ENCODE measurements at regions not wholly inside any gene's neighbourhood (a gene's known extent, or its start where the extent isn't known, plus 50 kb on each side); places are given as distances from the start of the nearest gene placed in this dataset.
"Not testable (repeated sequence)": the region's sequence is repeated elsewhere in the genome, so short reads cannot be mapped to it uniquely, and the experiment has no call there.

- no peak for DNase-seq (ENCODE audit: low read depth)
- H3K4me3 ChIP-seq (ENCODE audit: low read length), result no peak overlapping the region
- TF ChIP-seq CTCF (conservative IDR thresholded peaks at IDR 0.05; ENCODE audit: low read depth, low read length), result no peak
Observed at GRCh38 chr6:71672876-71673275, 213.5 kb upstream of the RIMS1 start.

GRCh38 chr6:71675386-71675785 lies 211.0 kb upstream of the RIMS1 start:
- no peak for DNase-seq (ENCODE audit: low read depth)
- H3K4me3 ChIP-seq (ENCODE audit: low read length), result no peak overlapping the region
- no peak for TF ChIP-seq CTCF (conservative IDR thresholded peaks at IDR 0.05; ENCODE audit: low read depth, low read length)

- no peak for TF ChIP-seq CTCF (conservative IDR thresholded peaks at IDR 0.05; ENCODE audit: low read depth, low read length)
- H3K4me3 ChIP-seq (ENCODE audit: low read length), result no peak overlapping the region
- no peak for DNase-seq (ENCODE audit: low read depth)
Observed at GRCh38 chr6:71676298-71676697, 210.1 kb upstream of the RIMS1 start.

- DNase-seq (ENCODE audit: low read depth), result no peak
- TF ChIP-seq CTCF (conservative IDR thresholded peaks at IDR 0.05; ENCODE audit: low read depth, low read length), result no peak
- H3K4me3 ChIP-seq (ENCODE audit: low read length), result no peak overlapping the region
Observed at GRCh38 chr6:71678091-71678490, 208.3 kb upstream of the RIMS1 start.

GRCh38 chr6:71681234-71681867 lies 205.0 kb upstream of the RIMS1 start:
- no peak for TF ChIP-seq CTCF (conservative IDR thresholded peaks at IDR 0.05; ENCODE audit: low read depth, low read length)
- no peak for DNase-seq (ENCODE audit: low read depth)

GRCh38 chr6:71686021-71686677 lies 200.2 kb upstream of the RIMS1 start:
- not testable (repeated sequence) for H3K4me3 ChIP-seq (ENCODE audit: low read length); DNase-seq (ENCODE audit: low read depth)

More at GRCh38 chr6:71681234-71681867, 205.0 kb upstream of the RIMS1 start:
- no peak overlapping the region for H3K4me3 ChIP-seq (ENCODE audit: low read length)

GRCh38 chr6:71698702-71699101 lies 187.6 kb upstream of the RIMS1 start:
- no peak for DNase-seq (ENCODE audit: low read depth)
- H3K4me3 ChIP-seq (ENCODE audit: low read length), result no peak overlapping the region
- TF ChIP-seq CTCF (conservative IDR thresholded peaks at IDR 0.05; ENCODE audit: low read depth, low read length), result no peak

All from retinal pigment epithelial cell (primary cell).